22Rv1 (cell line): ENCODE measurements at regions not wholly inside any gene's neighbourhood (a gene's known extent, or its start where the extent isn't known, plus 50 kb on each side); places are given as distances from the start of the nearest gene placed in this dataset.

ENCODE experiments used
- H3K27ac ChIP-seq: fragments of 450-650 bp; 2 replicates; pipeline ENCODE4 v1.5.1; 2017
- ZFX ChIP-seq: fragments of 450-650 bp; IDR thresholded peaks from 2 replicates; pipeline ENCODE4 v1.6.1; 2017; ENCODE audit warnings: antibody characterized with exemption, borderline replicate concordance
- TF ChIP-seq, protein P1 (sequence below): fragments of 450-650 bp; IDR thresholded peaks from 2 replicates; pipeline ENCODE4 v1.5.1; 2017; ENCODE audit warnings: mild to moderate bottlenecking

DNA sequence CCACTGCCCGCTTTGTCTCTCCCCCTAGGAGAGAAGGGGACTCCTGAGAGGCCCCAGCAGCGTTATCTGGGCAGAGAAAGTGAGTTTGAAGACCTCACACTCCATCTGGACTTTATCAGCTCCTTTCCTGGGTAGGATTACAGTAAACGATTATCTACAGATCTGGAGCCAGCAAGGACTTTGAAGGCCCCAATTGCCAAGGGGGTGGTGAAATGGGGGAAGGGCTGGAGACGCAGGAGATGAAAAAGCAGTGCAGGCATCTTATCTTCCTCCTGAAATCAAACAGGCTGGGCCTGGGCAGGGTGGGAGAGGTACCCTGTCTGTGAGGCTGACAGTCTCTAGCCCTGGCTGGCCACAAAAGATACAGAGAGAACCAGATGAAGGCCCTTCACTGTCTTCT is 105.8 kb upstream of the MSX2 start:
- TF ChIP-seq, protein P1, sequence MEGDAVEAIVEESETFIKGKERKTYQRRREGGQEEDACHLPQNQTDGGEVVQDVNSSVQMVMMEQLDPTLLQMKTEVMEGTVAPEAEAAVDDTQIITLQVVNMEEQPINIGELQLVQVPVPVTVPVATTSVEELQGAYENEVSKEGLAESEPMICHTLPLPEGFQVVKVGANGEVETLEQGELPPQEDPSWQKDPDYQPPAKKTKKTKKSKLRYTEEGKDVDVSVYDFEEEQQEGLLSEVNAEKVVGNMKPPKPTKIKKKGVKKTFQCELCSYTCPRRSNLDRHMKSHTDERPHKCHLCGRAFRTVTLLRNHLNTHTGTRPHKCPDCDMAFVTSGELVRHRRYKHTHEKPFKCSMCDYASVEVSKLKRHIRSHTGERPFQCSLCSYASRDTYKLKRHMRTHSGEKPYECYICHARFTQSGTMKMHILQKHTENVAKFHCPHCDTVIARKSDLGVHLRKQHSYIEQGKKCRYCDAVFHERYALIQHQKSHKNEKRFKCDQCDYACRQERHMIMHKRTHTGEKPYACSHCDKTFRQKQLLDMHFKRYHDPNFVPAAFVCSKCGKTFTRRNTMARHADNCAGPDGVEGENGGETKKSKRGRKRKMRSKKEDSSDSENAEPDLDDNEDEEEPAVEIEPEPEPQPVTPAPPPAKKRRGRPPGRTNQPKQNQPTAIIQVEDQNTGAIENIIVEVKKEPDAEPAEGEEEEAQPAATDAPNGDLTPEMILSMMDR = no peak
- TF ChIP-seq ZFX = no peak
- H3K27ac ChIP-seq = no peak overlapping the region

GRCh38 chr5:174622067-174622466 is 102.3 kb upstream of the MSX2 start:
- TF ChIP-seq, protein P1 = no peak
- TF ChIP-seq ZFX = no peak
- H3K27ac ChIP-seq = no peak overlapping the region

DNA sequence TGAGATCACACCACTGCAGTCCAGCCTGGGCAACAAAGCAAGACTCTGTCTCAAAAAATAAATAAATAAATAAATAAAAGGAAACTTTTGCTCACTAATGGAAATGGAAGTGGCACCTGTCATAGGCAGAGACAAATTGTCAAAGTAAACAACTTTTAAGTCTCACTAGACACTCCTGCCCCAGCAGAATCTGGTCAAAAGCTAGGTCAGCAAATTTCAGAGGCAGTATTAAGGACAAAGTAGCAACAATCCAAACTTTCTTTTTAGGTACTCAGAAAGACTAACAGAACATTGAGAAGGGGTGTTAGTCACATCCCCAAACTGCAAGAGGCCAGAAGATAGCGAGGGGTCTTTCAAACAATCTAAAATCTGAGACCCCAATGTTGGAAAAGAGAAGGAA is 101.4 kb upstream of the MSX2 start:
- no peak overlapping the region for H3K27ac ChIP-seq
- TF ChIP-seq, protein P1 = no peak
- TF ChIP-seq ZFX = no peak

DNA sequence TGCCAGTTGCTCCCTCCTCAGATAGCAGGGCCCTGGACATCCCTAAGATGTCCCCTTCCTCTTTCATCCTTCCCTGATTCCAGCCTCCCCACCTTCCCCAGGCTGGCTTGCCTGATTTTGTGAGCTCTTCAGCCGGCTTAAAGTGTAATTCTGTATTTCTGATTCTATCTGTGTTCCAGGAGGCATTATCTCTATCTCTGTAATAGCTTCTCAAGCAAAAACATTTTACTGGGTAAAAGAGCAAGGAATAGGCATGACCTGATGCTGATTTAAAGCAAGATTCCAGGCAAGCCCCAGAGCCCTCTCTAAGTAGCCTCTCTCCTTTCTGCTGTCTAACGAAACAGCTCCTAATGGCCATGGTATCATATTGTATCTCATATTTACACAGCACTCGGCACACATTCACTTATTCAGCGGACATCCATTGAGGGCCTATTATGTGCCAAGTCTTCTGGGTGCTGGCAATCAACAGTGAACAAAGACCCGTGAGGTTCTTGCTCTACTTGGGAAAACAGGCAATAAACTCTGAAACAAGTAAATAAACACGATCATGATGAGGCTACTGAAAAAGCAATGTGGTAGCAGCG is 100.9 kb upstream of the MSX2 start:
- TF ChIP-seq, protein P1 = no peak
- TF ChIP-seq ZFX = no peak
- no peak overlapping the region for H3K27ac ChIP-seq

GRCh38 chr5:174624733-174625522 is 99.5 kb upstream of the MSX2 start:
- H3K27ac ChIP-seq = no peak overlapping the region
- TF ChIP-seq, protein P1 = no peak

DNA sequence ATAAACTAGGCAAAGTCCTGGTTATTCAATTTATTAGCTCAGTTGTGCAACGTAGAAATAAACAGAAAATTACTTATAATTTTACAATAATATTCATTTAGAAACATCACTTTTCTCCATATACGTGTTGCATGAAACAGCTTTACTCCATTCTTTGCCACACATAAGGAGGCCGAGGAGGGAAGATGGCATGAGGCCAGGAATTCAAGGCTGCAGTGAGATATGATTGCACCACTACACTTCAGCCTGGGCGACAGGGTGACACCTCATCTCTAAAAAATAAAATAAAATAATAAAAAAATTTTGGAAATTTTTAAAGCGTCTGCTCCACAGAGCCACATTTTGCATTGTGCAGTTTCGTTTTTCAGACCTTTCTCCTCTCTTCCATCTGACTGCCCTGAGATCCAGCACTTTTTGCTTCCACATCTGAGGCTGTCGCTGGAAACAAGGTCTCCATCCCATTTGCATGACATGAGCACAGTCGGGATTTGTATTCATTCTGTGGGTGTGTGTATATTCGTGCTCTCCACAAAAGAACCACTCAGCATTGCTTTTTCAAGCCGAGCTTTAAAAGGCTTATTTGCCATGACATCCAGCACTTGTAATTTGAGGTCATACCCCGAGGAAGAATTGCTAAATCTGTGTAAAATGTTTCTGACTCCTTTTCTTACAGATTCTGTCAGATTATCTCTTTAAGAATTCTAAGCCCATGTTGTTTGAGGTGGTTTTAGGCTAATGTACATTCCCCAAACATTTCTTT is 98.6 kb upstream of the MSX2 start:
- no peak overlapping the region for H3K27ac ChIP-seq
- no peak for TF ChIP-seq ZFX
- TF ChIP-seq, protein P1 = no peak
